K562 (cell line): ENCODE measurements at regions not wholly inside any gene's neighbourhood (a gene's known extent, or its start where the extent isn't known, plus 50 kb on each side); places are given as distances from the start of the nearest gene placed in this dataset.

Experiments used
- CHD4 ChIP-seq: fragments of 200-600 bp; sonication (generic); IDR thresholded peaks from 3 replicates; pipeline ENCODE4 v1.6.1; 2012; ENCODE audit warnings: low read depth, mild to moderate bottlenecking, mixed read lengths, low read length, inconsistent platforms; ENCODE audit not compliant: insufficient read depth, insufficient replicate concordance, poor library complexity, severe bottlenecking
- HIVEP1 ChIP-seq: fragments of 250-450 bp; sonication (Bioruptor Pico); IDR thresholded peaks from 2 replicates; pipeline ENCODE4 v1.4.0; 2020; ENCODE audit warnings: mild to moderate bottlenecking
- HLTF ChIP-seq: fragments of 450-650 bp; IDR thresholded peaks from 2 replicates; pipeline ENCODE4 v1.6.1; 2016
- PRPF4 ChIP-seq: fragments of 200-400 bp; formaldehyde crosslinking; IDR thresholded peaks from one replicate; pipeline ENCODE4 v1.6.1; 2017; ENCODE audit warnings: low read length, low read depth, mild to moderate bottlenecking; ENCODE audit not compliant: insufficient read depth, poor library complexity, severe bottlenecking
- TEAD2 ChIP-seq: fragments of 450-650 bp; IDR thresholded peaks from 2 replicates; pipeline ENCODE4 v1.6.1; 2016; ENCODE audit warnings: missing genetic modification characterization, control low read depth, missing compliant biosample characterization
- ZNF764 ChIP-seq: fragments of 250-450 bp; sonication (Bioruptor Pico); IDR thresholded peaks from 2 replicates; pipeline ENCODE4 v1.4.0; 2020; ENCODE audit warnings: low read depth, mild to moderate bottlenecking, moderate library complexity
- TF ChIP-seq, protein P1 (sequence below): fragments of 200-800 bp; sonication (Bioruptor generic); IDR thresholded peaks from 2 replicates; pipeline ENCODE4 v1.6.1; 2017; ENCODE audit warnings: missing genetic modification characterization, missing compliant biosample characterization
- TF ChIP-seq, protein P2 (sequence below): fragments of 450-650 bp; IDR thresholded peaks from 2 replicates; pipeline ENCODE4 v1.6.1; 2016; ENCODE audit warnings: low read depth, mild to moderate bottlenecking, moderate library complexity
- TF ChIP-seq, protein P3 (sequence below): sonication (generic); formaldehyde crosslinking; IDR thresholded peaks from 2 replicates; pipeline ENCODE4 v1.8.0; 2022; ENCODE audit warnings: missing genetic modification reagents, mild to moderate bottlenecking, borderline replicate concordance

DNA sequence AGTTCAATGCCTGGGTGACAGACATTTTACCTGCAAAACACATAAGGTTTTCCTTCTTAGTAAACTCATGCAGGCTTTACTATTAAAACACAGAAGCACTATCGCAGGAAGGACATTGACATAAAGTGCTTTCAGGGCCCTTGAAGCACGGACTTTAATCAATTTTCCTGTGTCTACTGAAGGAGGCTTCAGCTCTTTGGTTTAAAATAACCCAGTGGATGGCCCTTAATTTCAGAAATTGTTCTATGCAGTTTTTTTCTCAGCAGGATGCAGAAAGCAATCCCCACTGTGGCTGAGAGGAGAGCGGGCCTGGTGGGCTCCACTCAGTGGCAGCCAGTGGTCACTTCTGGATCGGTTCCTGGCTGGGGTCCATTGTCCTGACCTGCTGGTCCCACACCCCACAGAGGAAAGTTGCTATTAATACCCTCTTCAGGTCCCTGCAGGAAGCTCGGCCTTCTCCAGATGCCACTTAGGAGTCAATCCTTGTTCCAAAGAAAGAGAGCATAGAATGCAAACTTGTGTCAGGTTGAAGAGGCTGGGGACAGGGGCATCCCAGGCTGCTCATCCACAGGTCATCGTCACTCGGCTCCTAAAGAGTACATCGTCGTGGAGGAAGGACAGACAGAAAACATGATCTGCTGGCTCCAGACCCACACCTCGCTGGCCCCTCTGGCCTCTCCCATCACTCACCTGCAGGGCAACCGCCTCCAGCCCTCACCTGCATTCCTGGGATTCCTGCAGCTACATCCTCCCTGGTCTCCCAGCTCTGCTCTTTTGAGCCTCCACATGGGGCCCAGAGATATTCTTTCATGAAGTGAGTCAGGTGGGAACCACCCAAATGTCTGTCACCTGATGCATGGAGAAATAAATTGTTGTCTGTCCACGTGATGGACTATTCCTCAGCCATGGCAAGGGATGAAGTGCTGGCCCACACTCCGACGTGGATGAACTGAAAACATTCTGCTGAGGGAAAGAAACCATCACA is 153.1 kb downstream of the PSMG1 start (continued):
- TF ChIP-seq, protein P1, sequence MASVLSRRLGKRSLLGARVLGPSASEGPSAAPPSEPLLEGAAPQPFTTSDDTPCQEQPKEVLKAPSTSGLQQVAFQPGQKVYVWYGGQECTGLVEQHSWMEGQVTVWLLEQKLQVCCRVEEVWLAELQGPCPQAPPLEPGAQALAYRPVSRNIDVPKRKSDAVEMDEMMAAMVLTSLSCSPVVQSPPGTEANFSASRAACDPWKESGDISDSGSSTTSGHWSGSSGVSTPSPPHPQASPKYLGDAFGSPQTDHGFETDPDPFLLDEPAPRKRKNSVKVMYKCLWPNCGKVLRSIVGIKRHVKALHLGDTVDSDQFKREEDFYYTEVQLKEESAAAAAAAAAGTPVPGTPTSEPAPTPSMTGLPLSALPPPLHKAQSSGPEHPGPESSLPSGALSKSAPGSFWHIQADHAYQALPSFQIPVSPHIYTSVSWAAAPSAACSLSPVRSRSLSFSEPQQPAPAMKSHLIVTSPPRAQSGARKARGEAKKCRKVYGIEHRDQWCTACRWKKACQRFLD (CRISPR knock-in tag): no peak
- TF ChIP-seq ZNF764 (CRISPR knock-in tag) (no peak), PRPF4 (no peak), HIVEP1 (CRISPR knock-in tag) (no peak), TEAD2 (no peak), CHD4 (no peak), HLTF (no peak)
- TF ChIP-seq, protein P2, sequence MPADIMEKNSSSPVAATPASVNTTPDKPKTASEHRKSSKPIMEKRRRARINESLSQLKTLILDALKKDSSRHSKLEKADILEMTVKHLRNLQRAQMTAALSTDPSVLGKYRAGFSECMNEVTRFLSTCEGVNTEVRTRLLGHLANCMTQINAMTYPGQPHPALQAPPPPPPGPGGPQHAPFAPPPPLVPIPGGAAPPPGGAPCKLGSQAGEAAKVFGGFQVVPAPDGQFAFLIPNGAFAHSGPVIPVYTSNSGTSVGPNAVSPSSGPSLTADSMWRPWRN: no peak
- TF ChIP-seq, protein P3, sequence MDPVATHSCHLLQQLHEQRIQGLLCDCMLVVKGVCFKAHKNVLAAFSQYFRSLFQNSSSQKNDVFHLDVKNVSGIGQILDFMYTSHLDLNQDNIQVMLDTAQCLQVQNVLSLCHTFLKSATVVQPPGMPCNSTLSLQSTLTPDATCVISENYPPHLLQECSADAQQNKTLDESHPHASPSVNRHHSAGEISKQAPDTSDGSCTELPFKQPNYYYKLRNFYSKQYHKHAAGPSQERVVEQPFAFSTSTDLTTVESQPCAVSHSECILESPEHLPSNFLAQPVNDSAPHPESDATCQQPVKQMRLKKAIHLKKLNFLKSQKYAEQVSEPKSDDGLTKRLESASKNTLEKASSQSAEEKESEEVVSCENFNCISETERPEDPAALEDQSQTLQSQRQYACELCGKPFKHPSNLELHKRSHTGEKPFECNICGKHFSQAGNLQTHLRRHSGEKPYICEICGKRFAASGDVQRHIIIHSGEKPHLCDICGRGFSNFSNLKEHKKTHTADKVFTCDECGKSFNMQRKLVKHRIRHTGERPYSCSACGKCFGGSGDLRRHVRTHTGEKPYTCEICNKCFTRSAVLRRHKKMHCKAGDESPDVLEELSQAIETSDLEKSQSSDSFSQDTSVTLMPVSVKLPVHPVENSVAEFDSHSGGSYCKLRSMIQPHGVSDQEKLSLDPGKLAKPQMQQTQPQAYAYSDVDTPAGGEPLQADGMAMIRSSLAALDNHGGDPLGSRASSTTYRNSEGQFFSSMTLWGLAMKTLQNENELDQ (CRISPR knock-in tag): no peak
- TF ChIP-seq, all 486 proteins: peak for 0
